GM12864 (cell line): ENCODE measurements at regions not wholly inside any gene's neighbourhood (a gene's known extent, or its start where the extent isn't known, plus 50 kb on each side); places are given as distances from the start of the nearest gene placed in this dataset.

Source experiments
- DNase-seq: peaks from one replicate; pipeline ENCODE4 v3.0.0-alpha.2; 2011; ENCODE audit warnings: low read depth
- H3K4me3 ChIP-seq: 2 replicates; pipeline ENCODE4 v1.5.1; 2011; ENCODE audit warnings: mild to moderate bottlenecking, low read depth, low read length, control low read depth
- TF ChIP-seq, protein P1 (sequence below): IDR thresholded peaks from 2 replicates; pipeline ENCODE4 v1.5.1; 2011; ENCODE audit warnings: low read depth, mild to moderate bottlenecking, moderate library complexity, low read length, control low read depth, inconsistent platforms; ENCODE audit errors: missing control alignments

DNA sequence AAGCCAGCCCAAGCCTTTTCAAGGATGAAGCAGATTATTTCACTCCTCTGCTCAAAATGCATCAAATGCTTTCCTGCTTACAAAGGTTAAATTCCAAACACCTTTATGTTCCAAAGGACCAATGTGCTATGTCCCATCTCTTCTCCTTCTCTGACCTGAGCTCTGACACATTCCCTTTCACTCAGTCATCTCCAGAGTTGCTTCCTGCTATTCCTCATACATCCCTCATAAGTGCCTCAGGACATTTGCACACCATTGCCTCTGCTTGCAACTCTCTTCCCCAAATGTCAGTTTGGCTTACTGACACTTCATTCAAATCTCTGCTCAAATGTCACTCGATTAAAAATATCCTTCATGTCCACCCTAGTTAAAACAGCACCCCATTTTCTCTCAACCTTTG, 53.3 kb upstream of the BMAL1 start:
- no peak overlapping the region for H3K4me3 ChIP-seq
- TF ChIP-seq, protein P1, sequence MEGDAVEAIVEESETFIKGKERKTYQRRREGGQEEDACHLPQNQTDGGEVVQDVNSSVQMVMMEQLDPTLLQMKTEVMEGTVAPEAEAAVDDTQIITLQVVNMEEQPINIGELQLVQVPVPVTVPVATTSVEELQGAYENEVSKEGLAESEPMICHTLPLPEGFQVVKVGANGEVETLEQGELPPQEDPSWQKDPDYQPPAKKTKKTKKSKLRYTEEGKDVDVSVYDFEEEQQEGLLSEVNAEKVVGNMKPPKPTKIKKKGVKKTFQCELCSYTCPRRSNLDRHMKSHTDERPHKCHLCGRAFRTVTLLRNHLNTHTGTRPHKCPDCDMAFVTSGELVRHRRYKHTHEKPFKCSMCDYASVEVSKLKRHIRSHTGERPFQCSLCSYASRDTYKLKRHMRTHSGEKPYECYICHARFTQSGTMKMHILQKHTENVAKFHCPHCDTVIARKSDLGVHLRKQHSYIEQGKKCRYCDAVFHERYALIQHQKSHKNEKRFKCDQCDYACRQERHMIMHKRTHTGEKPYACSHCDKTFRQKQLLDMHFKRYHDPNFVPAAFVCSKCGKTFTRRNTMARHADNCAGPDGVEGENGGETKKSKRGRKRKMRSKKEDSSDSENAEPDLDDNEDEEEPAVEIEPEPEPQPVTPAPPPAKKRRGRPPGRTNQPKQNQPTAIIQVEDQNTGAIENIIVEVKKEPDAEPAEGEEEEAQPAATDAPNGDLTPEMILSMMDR: no peak
- no peak for DNase-seq

DNA sequence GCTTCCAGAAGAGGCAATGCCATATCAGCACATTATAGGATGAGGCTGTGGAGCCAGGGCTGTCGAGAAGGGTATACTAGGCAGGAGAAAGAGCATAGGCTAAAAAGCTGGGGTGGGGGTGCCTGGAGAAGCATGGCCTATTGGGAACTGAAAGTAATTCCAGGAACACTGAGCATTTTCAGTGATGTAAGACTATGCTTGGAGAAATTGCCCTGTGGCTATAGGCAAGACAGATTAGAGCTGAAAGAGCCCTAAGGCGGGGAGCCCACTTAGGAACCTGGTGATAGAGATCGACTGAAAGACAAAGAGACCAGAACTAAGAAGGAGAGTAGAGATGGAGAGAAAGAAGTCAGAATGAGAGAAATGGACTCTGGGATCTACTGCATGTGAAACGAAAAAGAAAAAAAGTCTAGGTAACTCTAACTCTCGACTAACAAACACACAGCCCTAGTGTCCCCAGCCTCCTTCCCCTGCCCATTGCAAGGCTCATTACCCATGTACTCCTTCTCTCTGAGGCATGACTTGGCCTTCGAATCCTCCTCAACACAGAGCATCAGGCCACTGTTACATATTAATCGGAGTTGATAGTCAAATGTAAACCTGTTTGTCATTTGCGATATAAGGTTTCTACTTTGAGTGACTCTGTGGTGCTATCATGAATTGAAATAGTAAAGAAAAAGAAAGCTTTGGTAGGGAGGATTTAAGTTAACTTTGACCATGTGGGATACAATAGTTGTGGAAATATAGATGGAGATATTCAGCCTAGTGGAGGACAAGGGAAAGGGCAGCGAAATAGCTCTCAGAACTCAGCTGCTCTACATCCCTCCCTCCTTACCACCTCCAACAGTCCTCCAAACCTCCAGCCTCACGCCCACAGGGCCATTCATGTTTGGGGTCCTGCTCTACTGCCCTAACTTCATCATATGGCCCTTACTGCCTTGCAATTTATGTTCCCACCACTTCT, 52.3 kb upstream of the BMAL1 start:
- no peak for DNase-seq
- H3K4me3 ChIP-seq: no peak overlapping the region
- TF ChIP-seq, protein P1: no peak

DNA sequence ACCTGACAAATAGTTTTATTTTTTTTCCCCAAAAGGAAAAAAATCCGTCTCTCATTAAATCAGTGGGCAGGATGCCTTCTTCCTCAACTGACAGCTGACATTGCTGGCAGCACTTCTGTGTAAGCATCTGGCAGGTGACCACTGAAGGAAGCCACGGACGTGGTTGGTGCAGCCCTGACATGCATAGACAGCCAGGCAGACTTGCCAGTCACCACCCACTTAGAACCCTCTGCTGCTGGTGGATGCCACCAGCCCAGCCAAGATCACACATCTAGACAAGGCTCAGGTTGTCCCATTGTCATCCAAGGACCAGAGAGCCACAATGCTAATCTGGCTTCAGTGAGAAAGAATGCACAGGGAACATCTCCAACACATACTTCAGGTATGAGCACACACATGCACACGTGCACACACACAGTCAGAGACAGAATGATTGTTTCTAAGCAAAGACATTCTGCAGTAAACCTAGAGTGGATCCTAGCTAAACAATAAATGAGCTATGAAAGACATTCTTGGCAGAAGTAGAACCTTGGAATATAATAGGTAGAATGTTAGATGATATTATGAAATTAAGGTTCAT, 49.8 kb upstream of the BMAL1 start:
- H3K4me3 ChIP-seq: no peak overlapping the region
- TF ChIP-seq, protein P1: no peak
- DNase-seq: no peak
